ENCODE measurements at regions not wholly inside any gene's neighbourhood (a gene's known extent, or its start where the extent isn't known, plus 50 kb on each side); places are given as distances from the start of the nearest gene placed in this dataset.

DNA sequence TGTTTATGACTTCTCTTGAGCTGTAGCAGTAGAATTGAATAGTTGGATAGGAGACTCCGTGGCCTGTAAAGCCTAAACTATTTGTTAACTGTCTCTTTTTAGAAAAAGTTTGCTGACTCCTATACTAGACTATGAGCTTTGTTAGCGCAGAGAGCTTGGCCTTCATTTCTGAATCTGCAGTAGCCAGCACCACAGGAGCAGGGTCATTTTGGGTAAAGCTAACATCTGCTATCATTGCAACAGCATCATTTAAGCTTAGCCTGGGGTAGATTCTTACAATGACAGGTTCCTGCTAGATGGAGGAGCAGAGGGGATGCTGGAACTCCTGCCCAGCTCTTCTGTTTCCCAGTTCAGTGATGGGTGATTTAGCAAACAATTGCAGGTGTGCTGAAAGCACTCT is 133.7 kb upstream of the ASTN2 start:
- no peak for TF ChIP-seq POLR2A (IDR thresholded peaks at IDR 0.05)
- TF ChIP-seq, protein P1, sequence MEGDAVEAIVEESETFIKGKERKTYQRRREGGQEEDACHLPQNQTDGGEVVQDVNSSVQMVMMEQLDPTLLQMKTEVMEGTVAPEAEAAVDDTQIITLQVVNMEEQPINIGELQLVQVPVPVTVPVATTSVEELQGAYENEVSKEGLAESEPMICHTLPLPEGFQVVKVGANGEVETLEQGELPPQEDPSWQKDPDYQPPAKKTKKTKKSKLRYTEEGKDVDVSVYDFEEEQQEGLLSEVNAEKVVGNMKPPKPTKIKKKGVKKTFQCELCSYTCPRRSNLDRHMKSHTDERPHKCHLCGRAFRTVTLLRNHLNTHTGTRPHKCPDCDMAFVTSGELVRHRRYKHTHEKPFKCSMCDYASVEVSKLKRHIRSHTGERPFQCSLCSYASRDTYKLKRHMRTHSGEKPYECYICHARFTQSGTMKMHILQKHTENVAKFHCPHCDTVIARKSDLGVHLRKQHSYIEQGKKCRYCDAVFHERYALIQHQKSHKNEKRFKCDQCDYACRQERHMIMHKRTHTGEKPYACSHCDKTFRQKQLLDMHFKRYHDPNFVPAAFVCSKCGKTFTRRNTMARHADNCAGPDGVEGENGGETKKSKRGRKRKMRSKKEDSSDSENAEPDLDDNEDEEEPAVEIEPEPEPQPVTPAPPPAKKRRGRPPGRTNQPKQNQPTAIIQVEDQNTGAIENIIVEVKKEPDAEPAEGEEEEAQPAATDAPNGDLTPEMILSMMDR (IDR thresholded peaks at IDR 0.05): no peak
